Esophagus squamous epithelium (tissue), 4 donors: ENCODE measurements at regions not wholly inside any gene's neighbourhood (a gene's known extent, or its start where the extent isn't known, plus 50 kb on each side); places are given as distances from the start of the nearest gene placed in this dataset.

Experiments
- CTCF ChIP-seq, 6 experiments: fragments of 450-650 bp in 4 of 6; fragments of 200-600 bp in 2 of 6; sonication (generic) in 2 of 6; IDR thresholded peaks; one replicate each; pipeline ENCODE4 v1.5.1; 2016 to 2019; ENCODE audit warnings: antibody characterized with exemption in 6 of 6, mild to moderate bottlenecking in 4 of 6, moderate library complexity in 4 of 6
- POLR2A ChIP-seq, 4 donors: fragments of 450-650 bp; IDR thresholded peaks; one replicate each; pipeline ENCODE4 v1.6.1; 2017; ENCODE audit warnings: antibody characterized with exemption in 4 of 4, mild to moderate bottlenecking in 4 of 4, moderate library complexity in 3 of 4

GRCh38 chr7:41885748-41886147 lies 182.9 kb upstream of the INHBA start:
- no peak for TF ChIP-seq CTCF (IDR thresholded peaks at IDR 0.05)
- no peak for TF ChIP-seq POLR2A (IDR thresholded peaks at IDR 0.05)
